Anterior cingulate cortex (tissue), 58 donors: ENCODE measurements at regions not wholly inside any gene's neighbourhood (a gene's known extent, or its start where the extent isn't known, plus 50 kb on each side); places are given as distances from the start of the nearest gene placed in this dataset.

Experiments
- DNase-seq, 58 donors: peaks; one replicate each; lab custom pipeline; 2025; lab: John Stamatoyannopoulos, UW

DNA sequence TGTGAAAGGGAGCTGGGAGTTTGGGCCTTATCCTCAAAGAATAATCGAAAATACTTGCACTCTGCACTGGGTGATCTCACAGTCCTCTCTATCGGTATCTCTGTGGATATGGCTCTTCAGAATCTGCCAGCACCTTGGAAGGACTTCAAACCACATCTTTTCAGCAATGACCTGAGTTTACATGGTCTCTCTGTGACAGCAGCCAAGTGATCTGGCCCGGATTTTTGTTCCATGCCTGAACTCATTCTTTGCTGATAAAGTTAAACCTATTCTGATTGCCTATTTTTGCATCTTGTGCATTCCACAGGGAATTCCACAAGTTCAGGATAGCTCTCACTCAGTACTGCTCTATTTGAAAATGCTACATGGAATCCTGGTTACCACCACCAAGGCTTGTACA is 98.9 kb downstream of the HDGFL1 start:
- no peak for DNase-seq

DNA sequence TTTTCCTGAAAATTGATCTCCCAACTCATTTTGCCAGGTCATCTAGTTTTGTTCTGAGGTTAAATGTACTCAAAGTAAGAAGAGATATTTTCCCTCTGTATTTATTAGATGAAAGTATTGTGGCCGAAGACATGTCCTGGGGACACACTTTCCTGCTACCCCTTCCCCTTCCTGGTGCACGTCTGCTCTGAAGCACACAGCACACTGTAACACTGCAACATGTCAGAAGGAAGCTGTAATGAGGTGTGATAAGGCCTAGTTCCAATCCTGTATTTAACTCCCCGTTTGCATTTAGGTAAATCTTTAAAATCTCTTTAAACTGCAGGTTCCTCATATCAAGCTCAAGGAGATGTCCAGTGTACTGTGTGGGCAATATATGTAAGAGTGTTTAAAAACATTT is 99.4 kb downstream of the HDGFL1 start:
- no peak for DNase-seq

DNA sequence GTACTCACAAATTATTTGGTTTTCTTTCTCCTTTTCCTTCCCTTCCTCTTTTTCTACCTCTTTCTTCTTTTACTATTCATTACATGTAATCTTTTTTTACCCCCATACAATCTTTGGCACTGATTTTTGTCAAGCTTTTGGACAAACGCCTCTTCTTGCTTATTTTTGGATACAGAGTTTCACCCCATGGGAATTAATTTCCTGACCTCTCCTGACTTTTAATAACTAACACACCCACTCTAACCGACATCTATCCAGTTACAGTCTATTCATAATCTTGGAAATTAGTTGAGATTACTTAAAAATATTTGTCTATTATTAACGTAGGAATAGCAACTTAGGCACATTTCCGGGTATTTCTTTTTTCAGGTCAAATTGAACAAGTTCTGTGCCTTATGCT is 101.2 kb downstream of the HDGFL1 start:
- no peak for DNase-seq

DNA sequence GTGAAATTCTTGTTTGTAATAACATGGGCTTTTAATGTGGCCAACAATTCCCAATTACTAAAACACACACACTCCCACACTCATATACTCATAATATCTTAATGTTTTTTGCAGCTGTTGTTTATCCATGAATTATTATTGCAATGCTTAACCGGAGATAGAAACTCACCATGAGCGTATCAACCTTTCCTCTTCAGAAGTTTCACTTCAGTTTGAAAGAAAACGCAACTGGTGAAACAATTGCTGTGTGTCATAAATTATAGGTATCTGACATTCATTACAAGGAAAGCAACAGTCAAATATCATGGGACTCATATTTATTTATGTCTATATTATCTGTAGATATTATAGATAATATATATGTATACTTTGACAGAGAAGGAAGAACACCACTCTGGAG is 104.1 kb downstream of the HDGFL1 start:
- DNase-seq, result no peak

DNA sequence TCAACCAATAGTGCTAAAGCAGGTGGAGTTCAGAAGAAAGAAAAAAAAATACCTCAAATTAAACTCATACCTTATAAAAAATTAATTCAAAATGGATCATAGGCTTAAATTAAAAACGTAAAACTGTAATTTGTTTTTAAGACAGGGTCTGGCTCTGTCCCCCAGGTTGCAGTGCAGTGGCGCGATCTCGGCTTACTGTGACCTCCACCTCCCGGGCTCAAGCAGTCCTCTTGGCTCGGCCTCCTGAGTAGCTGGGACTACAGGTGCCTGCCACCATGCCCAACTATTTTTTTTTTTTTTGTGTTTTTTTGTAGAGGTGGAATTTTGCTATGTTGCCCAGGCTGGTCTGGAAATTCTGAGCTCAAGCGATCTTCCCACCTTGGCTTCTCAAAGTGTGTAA is 111.6 kb downstream of the HDGFL1 start:
- DNase-seq, result no peak

DNA sequence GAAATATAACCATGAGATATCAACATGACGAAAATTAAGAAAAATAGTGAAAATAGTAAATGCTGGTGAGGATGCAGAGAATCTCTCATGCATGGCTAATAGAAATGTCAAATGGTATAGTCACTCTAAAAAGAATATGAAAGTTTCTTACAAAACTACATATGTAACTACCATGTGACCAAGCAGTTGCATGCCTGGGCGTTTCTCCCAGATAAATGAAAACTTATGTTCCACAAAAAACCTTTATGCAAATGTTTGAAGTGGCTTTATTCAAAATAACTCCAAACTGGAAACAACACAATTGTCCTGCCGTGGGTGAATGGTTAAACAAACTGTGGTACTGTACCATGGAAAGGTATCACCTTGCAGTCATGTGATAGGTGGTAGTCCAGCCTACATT is 112.4 kb downstream of the HDGFL1 start:
- DNase-seq, result no peak

DNA sequence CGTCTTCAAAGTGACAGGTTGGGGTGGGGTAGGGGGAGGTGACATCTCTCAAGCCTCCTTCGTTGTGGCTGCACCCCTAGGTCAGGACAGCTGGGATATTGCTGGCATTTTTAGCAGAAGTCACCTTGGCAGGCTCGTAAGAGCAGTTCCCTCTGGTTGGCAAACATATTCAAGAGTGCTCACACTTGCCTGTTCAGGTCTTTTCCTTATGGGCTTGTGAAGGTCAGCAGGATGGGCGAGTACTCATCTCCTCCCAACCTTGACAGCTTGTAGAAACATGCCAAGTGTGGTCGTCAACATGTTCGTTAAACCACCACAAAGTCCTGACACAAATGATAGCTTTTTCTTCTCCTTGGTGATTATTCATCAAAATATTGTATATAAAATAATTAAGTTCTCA is 113.6 kb downstream of the HDGFL1 start:
- DNase-seq, result no peak

DNA sequence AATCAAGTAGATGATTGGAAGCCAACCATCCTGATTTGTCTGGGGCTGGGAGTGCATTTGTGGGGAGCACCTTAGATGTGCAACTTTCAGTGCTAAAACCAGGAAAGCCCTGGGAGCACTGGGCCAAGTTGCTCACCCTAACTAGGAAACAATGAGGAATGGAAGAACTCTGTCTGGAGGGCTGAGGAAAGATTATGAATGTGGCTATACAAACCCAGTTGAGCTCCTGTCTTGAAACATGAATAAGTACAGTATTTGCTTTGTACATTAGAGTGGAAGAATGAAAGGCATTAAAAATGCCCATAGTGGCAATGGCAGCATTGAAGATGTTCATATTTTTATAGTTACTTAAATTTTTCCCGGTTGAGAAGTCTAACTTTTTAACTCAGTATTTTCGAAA is 121.1 kb downstream of the HDGFL1 start:
- no peak for DNase-seq

DNA sequence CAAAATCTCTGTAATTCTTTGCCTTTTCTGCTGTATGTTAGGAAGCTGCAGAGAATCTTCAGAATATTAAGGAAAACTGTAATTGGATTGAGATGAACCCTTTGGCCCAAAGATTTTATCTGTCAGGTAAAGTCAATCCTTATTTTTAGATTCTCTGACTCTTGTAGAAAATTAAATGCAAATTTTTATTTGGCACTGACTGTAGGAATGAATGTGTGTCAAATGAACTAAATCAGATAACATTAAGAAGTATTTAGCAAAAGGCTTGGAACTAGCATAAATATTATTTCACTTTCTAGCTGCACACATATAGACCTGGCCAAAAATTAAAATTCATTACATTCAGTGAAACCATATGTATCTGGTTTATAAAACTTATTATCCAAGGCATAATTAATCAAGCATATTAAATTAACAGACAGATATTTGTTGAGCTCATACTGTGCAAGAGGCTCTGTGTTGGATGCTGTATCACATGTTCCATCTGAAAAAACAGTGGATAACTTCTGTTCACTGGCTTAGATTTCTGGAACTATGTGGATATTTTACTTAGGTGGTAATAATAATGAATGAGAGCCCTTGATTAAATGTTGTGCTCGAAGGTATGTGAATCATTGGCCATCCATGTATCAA is 124.8 kb downstream of the HDGFL1 start:
- no peak for DNase-seq

DNA sequence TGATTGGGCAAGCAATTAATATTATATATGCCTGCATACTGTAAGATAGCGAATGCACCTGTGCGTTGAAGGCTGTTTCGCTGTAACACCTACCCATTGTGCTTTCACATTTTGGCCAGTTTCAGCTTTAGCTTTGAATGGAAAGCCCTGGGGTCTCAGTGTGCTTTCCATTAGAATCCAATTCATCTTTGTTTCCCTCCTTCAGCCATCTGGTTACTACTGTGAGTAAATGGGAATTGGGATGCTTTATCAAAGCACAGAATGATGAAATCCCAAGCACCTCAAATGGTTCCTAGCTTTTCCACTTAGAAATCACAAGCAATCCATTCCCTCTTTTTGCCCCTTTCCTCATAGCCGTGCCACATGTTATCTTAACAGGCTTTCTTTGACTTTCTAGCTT is 127.1 kb downstream of the HDGFL1 start:
- no peak for DNase-seq

DNA sequence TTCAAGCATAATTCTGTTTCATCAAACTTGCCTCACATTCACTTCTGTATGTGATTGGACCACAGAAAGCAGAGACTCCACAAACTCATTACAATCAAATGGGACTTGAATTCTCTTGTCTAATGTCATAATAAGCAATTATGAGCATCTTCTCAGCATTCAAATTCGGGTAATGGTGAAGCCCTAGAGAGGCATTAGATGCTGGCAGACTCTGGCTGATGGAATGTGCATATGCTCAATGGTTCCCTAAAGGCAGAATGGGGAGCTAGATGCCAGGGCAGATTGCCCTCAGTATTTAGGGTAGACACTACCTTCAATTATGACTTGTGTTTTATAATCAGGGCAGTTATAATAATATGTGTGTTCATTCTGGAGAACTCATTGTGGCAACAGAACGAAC is 127.9 kb downstream of the HDGFL1 start:
- no peak for DNase-seq

DNA sequence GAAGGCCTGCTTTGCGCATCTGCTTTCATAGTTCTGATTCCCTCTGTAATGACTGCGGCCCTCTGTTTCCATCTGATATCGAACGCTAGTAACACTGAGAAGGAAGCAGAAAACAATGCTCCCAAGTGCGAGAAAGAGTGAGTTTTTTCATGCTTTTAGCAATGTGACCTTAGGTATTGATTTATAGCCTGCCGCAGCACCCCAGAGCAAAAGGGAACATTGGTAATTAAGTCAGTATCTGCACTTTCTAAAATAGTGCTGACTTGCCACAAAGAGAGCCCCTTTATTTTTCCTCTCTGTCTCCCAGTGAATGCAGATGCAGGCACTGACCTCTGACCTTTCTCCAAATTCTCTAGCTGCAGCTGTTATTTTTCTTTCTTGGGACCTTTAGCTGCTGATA is 129.8 kb downstream of the HDGFL1 start:
- DNase-seq, result no peak

DNA sequence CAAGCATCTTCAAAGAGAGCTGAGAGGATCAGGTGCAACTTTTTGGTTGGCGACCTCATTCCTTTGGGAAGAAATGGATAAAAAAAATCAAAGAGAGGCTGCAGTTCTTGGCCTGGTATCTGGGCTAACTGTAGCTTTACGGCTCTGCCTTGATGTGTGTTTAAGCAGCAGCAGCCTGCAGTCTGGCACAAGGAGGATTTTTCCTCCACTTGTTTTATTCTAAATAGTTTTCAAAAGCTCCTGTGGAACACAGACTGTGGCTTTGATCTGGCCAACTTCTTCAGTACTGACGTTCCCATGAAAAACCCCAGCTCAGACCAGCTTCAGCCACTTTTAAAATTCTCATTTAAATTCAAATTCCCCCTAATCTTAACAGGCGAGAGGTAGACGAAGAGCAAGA is 137.3 kb downstream of the HDGFL1 start:
- no peak for DNase-seq

DNA sequence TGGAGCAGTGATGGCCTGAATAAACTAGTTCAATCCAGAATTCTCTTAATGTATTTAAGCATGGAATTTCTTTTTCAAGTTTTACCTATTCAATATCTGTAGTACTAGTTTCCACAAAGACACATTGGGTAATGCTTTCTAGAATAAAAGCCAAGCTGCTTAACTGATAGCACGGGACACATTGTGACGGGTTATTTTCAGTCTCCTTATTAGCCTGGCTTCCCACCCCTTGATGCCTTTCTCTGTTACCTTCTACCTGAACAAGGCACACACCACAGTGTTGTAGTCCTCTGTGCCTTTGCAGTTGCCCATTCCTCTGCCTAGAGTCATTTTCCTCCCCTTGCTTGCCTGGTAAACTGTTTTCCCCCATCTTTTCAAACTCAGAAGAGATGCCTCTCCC is 139.1 kb downstream of the HDGFL1 start:
- DNase-seq, result no peak

DNA sequence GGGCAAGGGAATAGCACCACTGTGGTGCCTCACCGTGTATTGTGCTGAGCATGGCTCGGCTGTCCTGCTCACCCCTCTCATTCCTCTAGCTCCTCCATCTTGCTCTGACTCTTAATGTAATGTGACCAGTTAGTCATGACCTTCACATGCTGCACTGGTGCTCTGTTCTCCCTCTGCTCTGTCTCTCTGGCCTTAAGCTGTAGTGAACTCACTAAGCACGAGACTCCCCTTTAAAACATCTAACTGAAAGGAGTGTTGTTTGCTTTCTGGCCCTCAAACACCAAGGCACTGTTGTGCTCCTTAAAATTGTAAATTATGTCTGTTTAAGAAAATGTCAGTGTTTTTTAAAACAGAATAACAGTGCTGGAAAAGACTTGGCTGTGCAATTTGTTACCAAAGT is 140.4 kb downstream of the HDGFL1 start:
- peak in 6 of 58 donors; percentile 1 to 36 (median 2) for DNase-seq

DNA sequence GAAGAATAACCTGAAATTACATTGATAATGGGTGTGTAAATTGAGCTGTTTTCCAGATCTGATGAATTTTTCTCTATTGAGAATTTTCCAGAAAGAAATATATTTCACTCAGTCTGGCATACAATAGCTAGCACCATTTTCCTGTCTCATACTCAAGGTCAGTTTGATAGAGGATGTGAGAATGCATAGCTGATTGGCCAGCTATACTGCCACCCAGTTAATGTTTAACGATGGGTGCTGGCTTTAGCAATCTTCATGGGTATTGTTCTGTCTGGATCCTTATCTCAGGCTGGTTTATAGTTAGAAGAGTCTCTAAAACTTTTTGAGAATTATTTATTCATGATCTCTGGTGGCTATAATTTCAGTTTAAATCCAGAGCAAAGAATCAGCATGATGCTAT is 147.4 kb downstream of the HDGFL1 start:
- no peak for DNase-seq

DNA sequence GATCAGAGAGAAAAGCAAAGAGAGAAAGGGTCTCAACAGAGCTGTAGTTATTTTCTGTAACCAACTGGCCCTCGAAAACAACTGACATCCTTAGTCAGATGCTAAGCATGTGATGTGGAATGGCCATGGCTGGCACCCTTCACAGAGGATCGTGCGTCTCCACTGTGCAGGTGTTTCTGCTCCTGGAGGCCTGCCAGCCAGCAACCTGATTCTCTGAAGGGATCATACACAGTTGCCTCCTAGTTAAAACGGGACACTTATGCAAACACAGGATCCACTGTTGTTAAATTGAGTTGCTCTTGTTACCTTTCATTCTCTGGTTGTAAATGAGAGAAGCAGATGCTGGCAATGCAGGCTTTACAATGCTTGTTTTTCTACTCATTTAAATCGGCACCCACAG is 148.5 kb downstream of the HDGFL1 start:
- DNase-seq, result peak in 2 of 58 donors; percentile 1

DNA sequence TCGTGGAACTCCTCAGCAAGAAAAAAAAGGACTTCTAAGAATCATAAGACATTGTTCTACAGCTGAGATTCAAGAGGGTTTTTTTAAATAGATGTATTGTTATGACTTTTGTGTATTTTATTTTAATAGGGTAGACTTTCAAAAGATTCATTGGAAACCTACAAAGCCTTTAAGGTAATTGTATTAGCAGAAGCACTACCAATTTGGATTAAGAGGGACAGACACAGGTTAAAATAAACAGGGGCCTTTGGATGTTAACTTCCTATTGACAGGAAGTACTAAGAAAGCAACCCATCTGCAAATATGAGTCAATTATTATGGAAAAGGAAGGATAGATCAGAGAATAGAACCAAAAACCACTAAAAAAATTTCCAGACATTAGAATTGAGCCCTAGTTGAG is 153.5 kb downstream of the HDGFL1 start:
- no peak for DNase-seq

DNA sequence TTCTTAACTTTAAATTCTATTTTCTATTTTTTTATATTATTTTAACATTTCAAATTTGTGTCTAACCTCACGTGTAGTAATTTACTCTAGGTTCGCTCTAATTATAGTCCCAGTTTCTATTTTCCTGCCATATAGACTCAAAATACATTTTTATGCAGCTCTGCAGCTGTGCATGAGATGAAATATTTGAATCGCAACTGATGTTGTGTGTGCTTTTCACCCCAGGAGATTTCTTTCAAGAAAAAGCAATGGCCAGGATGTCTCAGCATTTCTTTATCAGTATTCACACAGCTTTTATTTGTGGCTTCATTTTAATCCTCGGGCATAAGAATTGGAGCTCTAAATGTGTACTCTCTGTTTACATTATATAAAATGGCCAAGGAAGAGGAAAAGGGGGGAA is 157.6 kb downstream of the HDGFL1 start:
- DNase-seq, result no peak

DNA sequence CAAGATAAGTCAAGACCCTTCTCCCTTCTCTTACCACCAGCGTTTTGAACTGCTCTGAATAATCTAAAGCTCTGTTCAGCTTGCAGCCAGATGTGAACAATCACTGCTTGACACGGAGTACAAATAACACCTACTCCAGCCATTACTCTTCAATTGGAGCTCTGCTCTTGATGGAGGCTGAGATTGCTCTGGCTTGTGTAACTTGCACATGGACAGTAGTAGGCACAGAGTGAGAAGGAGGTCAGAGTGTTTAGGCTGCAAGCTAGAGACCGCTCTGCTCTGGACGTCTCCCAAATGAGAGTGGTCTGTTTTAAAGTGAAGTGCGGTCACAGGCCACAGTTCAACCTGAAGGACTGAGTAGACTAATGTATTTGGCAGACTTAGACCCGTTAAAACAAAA is 158.3 kb downstream of the HDGFL1 start:
- DNase-seq, result no peak

DNA sequence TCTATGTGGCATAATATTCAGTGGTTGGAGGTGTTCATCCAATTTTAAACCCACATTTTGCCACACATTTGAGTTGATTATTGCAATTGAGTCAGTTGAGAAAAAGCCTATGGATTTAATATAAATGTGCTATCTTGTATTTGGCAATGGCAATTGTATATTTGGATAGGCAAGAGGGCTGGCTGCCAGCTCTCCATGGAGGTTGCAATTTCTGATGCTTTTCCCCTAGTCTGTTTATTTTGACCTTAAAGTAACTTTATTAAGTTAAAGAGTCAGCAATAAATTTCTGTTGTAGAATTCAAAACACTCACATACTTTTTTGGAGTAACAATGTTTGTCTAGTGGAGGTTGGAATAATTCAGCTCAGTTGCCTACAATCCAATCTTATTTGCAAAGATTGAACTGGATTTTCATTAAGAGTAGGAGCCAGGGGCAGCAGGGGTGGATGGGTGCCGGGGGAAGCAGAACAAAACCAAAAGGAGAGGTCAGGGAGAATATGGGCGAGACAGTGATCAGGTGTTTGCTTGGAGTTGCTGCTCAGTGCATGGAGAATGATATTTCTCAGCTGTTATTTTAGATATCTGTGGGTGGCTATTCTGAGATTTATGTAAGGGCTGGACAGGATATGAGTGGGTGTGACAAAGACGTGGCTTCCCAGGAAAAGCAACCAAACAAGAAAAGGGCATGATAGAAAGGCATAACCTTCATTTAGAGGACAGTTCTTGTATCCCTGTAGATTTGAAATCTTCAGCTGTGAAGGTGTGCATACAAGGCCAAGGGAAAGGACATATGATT is 163.0 kb downstream of the HDGFL1 start:
- no peak for DNase-seq

DNA sequence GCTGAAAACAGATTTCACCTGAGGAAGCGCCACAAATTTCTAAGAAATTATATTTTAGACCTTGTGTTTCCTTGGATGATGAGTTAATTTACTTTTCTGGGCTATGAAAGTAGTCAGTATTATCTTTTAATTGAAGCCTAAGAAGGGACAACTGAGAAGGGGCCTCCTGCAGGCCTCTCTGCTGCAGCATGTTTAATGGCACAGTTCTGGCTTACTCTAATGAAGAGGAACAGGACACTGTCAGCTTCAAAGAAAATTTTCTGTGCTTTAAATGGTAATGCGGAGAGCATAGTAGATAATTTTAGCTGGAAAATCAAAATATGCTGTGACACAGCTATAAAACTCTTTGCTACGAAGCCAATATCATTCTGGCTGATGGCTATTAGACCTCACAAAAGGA is 167.4 kb downstream of the HDGFL1 start:
- DNase-seq, result no peak
